Omental fat pad (tissue), 3 donors: ENCODE measurements at regions not wholly inside any gene's neighbourhood (a gene's known extent, or its start where the extent isn't known, plus 50 kb on each side); places are given as distances from the start of the nearest gene placed in this dataset.

ENCODE experiments used
- ATAC-seq: fragments of 150-250 bp; one replicate; pipeline ENCODE4 v1.9.1; 2016; ENCODE audit warnings: mild to moderate bottlenecking, moderate library complexity; ENCODE audit not compliant: low FRiP score
- DNase-seq: peaks from one replicate; pipeline ENCODE4 v3.0.0-alpha.2; 2019; ENCODE audit warnings: low spot score
- TF ChIP-seq, protein P1 (sequence below), 3 donors: fragments of 450-650 bp; IDR thresholded peaks; one replicate each; pipeline ENCODE4 v1.5.1; 2016 to 2017; ENCODE audit warnings: antibody characterized with exemption in 3 of 3, mild to moderate bottlenecking in 3 of 3, moderate library complexity in 2 of 3

DNA sequence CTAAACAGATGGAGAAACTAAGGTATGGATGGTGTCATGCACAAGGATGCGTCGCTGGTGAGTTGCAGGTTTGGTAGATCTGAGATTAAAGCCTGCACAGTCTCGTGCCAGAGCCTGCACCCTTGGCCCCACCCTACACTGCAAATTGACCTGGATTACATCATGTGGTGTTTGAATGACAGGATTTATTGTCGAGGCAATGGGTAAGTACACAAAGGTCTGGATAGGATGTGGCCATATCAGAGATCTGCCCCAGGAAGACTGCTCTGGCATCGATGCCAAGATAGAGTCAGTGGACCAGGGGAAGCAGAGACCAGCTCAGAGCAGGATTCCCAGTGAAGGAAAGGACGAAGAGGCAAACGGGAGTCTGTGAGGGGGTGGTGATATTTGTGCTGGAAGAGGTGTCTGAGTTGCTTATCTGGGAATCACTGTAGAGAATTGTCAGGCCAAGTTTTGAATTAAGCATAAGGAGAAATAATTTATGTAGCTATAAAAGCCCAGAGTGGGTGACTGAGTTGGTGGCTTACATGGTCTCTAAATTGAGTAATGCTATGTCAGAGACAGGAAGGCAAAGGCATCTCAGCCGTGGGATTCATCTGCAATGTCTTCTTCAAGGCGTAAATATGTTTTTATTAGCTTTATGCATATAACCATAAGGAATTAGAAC, 499.6 kb upstream of the B3GAT1 start:
- TF ChIP-seq, protein P1, sequence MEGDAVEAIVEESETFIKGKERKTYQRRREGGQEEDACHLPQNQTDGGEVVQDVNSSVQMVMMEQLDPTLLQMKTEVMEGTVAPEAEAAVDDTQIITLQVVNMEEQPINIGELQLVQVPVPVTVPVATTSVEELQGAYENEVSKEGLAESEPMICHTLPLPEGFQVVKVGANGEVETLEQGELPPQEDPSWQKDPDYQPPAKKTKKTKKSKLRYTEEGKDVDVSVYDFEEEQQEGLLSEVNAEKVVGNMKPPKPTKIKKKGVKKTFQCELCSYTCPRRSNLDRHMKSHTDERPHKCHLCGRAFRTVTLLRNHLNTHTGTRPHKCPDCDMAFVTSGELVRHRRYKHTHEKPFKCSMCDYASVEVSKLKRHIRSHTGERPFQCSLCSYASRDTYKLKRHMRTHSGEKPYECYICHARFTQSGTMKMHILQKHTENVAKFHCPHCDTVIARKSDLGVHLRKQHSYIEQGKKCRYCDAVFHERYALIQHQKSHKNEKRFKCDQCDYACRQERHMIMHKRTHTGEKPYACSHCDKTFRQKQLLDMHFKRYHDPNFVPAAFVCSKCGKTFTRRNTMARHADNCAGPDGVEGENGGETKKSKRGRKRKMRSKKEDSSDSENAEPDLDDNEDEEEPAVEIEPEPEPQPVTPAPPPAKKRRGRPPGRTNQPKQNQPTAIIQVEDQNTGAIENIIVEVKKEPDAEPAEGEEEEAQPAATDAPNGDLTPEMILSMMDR (IDR thresholded peaks at IDR 0.05) = no peak
- DNase-seq (no peak), ATAC-seq (no peak)

DNA sequence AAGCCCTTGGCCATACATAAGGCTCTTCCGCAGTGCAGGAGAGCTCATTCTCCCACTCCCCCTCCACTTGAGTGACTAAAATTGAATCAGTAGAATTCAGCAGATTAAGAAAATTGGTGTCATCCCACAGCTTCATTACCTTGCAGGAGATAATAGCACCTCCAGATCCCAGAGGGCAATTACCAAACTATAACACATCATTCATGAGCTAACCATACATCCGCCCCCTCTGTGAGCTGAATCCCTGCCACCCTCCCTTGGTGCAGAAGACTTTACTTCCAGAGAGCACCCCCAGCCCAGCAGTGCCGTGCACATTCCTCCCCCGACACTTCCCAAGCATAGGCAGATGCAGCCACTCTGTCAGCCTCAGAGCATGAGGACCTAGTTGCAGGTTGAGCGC, 496.5 kb upstream of the B3GAT1 start:
- ATAC-seq (no peak), DNase-seq (no peak)
- TF ChIP-seq, protein P1 (IDR thresholded peaks at IDR 0.05) = no peak

DNA sequence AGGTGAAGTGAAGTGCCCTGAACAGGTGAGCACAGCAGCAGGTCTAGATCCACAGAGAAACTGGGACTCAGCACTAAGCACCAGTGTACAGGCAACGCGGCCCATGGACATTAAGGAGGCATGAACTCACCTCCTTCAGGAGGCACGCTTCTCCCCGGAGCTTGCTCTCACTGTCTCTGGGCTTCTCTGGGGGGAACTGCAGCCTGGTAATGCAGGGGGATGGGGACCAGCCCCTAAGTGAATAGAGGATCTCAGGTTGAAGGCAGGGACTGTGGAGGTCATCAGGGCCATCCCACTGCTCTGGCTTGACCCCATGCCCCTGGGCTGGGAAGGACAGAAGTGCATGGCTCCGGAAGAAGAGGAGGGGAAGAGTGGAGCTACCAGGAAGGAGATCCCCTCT, 495.6 kb upstream of the B3GAT1 start:
- TF ChIP-seq, protein P1 (IDR thresholded peaks at IDR 0.05) = no peak
- DNase-seq (no peak), ATAC-seq (no peak)

DNA sequence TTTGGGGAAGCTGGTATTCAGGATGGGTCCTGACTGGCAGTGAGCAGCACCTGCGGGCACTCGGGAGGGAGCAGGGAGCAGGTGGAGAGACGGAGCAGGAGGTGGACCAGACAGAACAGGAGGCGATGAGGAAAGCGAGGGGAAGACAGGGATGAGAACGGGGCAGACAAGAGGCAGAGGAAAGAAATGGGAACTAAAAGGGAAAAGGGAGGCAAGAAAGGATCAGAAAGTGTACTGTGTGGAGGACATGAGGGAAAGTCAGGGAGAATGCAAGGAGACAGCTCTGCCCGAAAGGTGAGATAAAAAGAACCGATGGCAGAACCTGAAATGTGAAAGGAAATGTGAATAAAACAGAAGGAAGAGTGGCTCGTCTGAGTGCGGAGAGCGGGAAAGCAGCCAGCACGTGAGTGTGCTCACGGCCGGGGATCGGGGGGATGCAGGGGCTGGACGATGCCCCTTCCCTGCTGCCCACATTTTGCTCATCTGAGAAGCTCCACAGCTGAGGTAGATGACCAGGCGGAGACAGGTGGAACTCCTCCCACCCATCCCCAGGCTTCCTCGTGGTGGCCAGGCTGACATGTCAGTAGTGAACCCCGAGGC, 494.4 kb upstream of the B3GAT1 start:
- DNase-seq (no peak), ATAC-seq (no peak)
- TF ChIP-seq, protein P1 (IDR thresholded peaks at IDR 0.05) = no peak

DNA sequence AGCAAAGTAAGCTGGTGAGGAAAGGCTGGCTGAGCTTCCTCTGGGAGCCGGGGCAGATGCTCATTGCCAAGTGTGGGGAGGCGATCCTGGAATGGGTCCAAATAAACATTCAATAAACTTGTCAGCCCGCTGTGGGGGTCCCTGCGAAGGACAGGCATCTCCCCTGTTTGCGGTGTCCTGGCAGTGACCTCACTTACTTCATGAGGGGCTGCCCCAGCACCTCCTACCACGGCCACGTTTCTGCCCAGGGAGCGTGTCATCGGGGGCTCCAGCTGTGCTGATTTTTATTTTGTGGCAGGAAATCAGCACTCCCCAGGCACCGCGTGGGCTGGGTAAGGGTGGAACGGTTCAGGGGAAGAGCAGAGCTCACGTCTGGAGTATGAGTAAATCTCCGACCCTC, 493.9 kb upstream of the B3GAT1 start:
- DNase-seq (no peak), ATAC-seq (no peak)
- TF ChIP-seq, protein P1 (IDR thresholded peaks at IDR 0.05) = no peak

DNA sequence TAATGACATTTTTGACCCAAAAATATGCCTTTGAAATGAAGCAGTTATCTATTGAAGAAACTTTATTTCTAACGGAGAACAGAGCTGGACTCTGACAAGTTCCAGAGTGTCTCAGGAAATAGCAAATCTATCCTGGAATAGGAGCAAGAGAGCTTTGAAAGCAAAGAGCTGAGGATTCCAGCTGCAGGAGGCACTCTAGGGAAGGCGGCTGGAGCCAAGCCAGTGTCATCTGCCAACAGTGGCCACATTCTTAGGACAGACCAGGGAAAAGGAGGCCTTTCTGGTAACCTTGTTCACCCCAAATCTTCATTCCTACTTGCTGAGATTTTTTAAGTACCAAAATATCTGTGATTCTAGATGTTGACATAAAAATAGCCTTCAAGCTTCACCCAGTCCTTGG, 493.5 kb upstream of the B3GAT1 start:
- DNase-seq (no peak), ATAC-seq (no peak)
- TF ChIP-seq, protein P1 (IDR thresholded peaks at IDR 0.05) = no peak
